GM19438 (cell line): ENCODE measurements at regions not wholly inside any gene's neighbourhood (a gene's known extent, or its start where the extent isn't known, plus 50 kb on each side); places are given as distances from the start of the nearest gene placed in this dataset.

Experiments
- ATAC-seq: cut with Tn5 transposase; IDR thresholded peaks from one replicate; pipeline ENCODE4 v1.9.1; 2021; ENCODE audit warnings: low read depth; ENCODE audit not compliant: unreplicated experiment

GRCh38 chr14:65926935-65927700 lies 514.6 kb downstream of the FUT8 start:
- ATAC-seq: no peak

GRCh38 chr14:65927931-65928356 lies 515.4 kb downstream of the FUT8 start:
- no peak for ATAC-seq

GRCh38 chr14:65928995-65929394 lies 516.5 kb downstream of the FUT8 start:
- ATAC-seq: no peak

DNA sequence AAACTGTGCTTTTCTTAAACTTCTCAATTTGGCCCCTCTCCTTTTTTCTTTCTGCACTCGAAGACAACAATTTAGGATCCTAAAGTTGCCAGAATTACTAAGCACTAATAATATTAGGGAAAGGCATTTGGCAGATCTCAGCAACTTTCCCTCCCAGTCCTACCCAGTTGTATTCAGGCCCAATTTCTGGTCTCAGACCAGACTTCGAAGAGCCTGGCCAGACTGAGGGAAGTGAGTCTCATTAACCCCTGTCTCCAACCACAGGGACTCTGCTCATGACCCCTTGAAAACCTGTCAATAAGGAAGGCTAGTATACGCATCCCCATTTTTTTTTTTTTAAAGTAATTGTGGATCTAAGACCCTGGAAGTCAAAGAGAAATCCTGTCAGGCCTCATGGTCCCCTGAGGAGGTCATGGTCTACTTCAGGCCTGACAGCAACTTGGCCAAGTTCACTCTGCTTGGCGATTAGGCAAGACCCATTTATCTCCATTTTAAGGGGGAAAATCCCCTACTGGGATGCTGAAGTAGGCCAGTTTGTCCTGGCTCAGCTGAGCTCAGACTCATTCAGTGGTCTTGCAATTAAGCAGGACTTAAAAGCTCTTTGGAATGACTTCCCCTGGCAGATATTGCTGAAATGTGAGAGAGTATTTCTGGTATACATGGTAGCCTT lies 521.0 kb downstream of the FUT8 start:
- no peak for ATAC-seq

- no peak for ATAC-seq
These were observed 521.5 kb downstream of the FUT8 start for GRCh38 chr14:65934070-65934435.

- ATAC-seq: no peak
These were observed 523.9 kb downstream of the FUT8 start for GRCh38 chr14:65936342-65936975.

DNA sequence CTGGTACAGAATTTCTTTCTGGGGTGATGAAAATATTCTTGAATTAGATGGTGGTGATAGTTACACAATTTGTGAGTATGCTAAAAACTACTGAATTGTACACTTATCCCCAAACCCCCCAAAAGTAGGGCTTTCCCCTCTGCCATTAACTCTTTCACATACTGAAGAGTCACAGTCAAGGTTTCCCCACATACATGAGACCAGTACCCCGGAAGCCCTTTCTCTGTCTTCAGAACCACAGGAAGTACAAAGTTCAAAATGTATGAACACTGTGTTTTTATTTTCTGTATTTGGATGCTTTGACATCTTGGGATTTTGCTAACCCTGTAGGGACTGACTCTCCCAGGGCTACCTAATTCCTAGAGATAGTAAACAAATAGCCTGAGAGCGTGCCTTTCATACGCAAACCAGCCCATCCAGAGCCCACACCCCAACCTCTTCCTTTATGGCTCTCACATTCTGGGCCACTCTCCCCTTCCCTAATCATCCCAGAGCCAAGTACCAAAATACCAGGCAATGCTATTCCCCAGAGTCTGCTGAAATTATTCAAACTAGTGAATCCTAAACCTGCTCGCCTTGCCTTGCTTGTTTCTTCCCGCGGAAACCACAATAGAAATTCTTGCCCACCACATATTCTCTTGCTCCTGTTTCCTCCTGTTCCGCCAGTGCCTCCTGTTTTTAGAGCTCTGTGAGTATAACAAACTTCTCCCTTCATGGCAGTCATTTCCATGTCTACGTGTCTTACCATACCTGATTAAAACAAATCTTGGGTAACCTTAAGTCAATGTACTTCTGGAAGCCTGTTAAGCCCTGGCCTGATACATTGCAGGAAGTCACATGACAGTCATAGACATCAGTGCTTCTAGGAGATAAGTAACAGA lies 524.8 kb downstream of the FUT8 start:
- no peak for ATAC-seq

DNA sequence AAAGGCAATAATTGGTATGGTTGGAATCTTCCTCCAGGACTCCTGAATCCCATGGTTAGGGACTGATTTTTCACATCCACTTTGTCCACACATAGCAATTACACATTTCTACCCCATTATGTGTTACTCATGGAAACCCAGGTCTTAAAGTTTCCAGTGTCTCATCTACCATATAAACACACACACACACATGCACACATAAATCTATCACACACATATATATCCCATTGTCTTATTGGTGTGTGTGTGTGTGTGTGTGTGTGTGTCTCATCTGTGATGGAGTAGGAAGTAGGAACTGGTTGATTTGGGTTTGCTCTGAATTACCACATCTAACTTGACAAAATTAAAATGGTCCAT lies 525.4 kb downstream of the FUT8 start:
- no peak for ATAC-seq

DNA sequence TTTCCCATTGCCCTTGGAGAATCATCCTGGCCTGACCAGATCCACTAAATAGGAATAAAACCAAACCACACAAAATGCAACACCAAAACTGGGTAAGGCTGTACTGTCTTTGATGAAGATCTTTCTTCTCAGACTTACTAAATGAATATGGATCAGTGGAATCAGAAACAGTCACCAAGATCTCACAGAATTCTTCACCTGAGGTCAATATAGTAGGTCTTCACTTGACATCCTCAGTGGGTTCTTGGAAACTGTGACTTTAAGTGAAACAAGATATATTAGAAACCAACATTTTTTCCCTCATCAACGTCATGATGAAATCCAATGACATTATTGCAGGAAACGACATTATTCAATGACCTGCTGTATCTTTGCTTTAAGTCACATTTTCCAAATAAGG lies 526.2 kb downstream of the FUT8 start:
- ATAC-seq: no peak

DNA sequence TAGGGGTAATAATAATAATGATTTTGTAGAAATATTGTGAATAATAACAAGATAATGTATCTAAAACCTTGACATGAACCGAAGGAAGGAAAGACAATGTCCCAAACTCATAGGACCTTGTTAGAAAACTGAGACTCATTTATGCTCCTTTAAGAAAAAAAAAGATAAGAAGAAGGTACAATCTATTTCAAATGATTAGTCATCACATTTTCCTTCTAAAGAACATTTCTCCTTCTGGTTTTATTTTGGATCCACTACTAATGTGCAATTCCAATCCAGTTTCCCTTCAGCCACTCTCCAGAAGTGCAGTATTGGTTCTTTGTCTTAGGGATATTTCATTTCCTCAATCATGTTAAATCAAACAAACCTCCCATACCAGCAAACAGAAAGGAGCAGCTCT lies 526.7 kb downstream of the FUT8 start:
- no peak for ATAC-seq

- no peak for ATAC-seq
These were observed 527.7 kb downstream of the FUT8 start for GRCh38 chr14:65940056-65940735.

DNA sequence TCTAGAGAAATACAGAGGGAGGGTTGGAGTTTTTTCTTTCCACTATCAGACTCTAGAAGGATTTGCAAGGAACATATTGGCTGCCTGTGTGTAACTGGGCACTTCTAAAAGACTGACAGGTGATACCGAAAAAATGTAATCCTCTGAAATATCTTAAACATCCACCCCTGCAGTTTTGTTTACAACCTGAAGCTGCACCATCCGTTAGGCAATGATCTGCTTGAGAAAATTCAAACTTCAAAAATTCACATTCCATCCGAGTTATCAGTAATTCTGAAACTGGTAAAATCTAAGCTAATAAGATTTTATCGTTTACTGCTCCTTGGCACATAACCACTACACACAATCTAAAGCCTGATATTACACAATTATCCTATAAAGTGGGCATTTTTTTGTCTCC lies 528.6 kb downstream of the FUT8 start:
- ATAC-seq: no peak

DNA sequence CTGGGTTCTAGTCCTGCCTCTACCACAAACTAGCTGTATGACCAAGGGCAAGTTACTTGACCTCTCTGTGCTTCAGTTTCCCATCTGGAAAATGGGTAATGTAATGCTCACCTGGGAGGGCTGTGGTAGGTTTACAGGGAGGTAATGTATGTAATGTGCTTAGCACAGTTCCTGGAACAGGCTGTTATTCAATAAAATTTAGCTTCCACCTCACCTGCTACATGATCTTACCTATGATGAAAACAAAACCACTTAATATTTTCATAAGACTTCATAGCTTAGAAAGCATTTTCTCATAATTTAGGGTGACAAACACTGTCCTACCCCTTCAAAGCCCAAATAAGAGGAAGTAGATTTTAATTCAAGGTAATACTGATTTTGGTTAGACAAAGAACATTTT lies 530.6 kb downstream of the FUT8 start:
- ATAC-seq: no peak

- no peak for ATAC-seq
These were observed 531.4 kb downstream of the FUT8 start for GRCh38 chr14:65943916-65944410.

GRCh38 chr14:65945327-65945726 lies 532.8 kb downstream of the FUT8 start:
- ATAC-seq: no peak

DNA sequence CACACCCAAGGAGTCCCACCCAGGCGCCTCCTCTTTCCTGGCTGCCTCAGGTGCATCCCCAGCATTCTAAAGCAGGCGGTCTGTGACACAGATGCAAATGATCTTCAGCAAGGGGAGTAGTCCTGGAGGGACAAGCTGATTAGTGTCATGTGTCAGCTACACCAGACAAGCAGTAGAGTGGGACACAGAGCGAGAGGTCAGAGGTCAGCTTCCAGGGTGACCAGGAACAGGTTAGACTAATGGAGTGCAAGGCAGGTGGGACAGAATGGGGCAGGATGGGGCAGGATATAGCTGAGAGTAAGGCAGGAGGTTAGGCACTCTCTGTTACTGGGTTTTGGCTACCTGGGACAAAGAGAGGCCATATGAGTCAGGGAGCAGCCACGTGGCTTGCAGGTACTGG lies 534.0 kb downstream of the FUT8 start:
- no peak for ATAC-seq

DNA sequence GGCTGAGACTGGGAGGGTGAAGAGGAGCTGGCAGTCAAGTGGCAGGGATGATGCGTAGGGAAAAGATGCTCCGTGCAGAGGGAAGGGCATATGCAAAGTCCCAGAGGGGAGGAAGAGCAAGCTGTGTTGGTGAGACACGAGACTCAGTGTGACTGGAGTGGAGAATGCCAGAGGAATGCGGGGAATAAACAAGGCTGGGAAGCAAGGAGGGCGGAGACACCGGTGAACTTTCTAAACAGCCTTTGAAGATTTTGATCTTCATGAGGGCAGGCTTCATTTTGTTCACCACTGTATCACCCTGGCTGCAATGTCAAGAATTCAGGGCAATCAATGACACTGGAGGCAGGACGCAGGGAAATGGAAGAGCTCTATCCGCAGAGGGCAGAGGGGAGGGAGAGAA lies 535.8 kb downstream of the FUT8 start:
- ATAC-seq: no peak

DNA sequence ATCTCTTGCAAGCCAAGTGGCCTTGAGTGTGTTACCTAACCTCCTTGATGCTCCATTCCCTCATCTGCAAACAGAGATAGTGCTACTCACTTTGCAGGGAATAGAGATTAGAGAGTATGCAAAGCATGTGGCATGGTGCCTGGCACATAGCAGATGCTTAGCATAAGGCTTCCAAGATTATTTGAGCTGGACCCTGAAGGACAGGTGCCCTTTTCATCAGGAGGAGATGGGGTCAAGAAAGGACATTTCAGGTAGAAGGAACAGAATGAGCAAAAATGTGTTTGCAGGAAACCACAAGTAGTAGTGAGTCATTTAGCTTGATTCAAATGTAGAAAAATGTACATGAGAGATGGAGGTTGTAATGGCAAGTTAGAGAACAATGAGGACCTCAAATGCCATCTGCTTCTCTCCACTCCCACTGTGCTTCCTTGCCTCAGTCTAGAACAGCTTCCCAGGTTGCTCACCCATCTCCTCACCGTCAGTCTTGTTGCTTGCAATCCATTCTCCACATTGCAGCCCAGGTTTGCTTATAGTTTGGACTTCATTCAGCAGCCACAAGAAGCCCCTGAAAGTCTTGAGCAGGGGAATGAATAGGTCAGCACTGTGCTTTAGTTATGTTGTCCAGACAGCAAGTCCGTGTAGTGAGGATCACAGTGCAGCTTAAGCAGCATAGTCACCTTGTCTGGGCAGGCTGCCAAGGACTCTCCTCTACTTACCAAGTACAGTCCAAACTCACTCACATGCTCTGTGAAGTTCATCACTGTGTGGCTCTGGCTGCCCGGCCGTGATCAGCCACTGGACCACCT lies 536.3 kb upstream of the CCDC196 start:
- no peak for ATAC-seq

GRCh38 chr14:65954942-65955341 lies 531.2 kb upstream of the CCDC196 start:
- no peak for ATAC-seq
